Glomerular visceral epithelial cell (primary cell): ENCODE measurements at regions not wholly inside any gene's neighbourhood (a gene's known extent, or its start where the extent isn't known, plus 50 kb on each side); places are given as distances from the start of the nearest gene placed in this dataset.
A peak's percentile ranks its signal among the peaks of the same experiment; 100 is the strongest.

ENCODE experiments used
- DNase-seq: peaks from one replicate; pipeline ENCODE4 v3.0.0-alpha.2; 2016; ENCODE audit errors: extremely low spot score

GRCh38 chr4:185862340-185862739, 50.3 kb upstream of the SORBS2 start:
- no peak for DNase-seq

- DNase-seq, result no peak
Measured at GRCh38 chr4:185863946-185864345, 52.0 kb upstream of the SORBS2 start.

GRCh38 chr4:185865901-185866328, 53.9 kb upstream of the SORBS2 start:
- DNase-seq, result peak; percentile 10

- no peak for DNase-seq
Measured at GRCh38 chr4:185867770-185868169, 55.8 kb upstream of the SORBS2 start.

GRCh38 chr4:185868983-185869382, 57.0 kb upstream of the SORBS2 start:
- no peak for DNase-seq

GRCh38 chr4:185869427-185869826, 57.4 kb upstream of the SORBS2 start:
- no peak for DNase-seq

- DNase-seq, result no peak
Measured at GRCh38 chr4:185870366-185870765, 58.4 kb upstream of the SORBS2 start.

- DNase-seq, result no peak
Measured at GRCh38 chr4:185872747-185873380, 60.9 kb upstream of the SORBS2 start.

- peak; percentile 33 for DNase-seq
Measured at GRCh38 chr4:185874516-185875230, 62.7 kb upstream of the SORBS2 start.

GRCh38 chr4:185875316-185875907, 63.4 kb upstream of the SORBS2 start:
- no peak for DNase-seq

GRCh38 chr4:185878633-185879032, 66.6 kb upstream of the SORBS2 start:
- DNase-seq, result no peak

GRCh38 chr4:185879666-185880312, 67.8 kb upstream of the SORBS2 start:
- DNase-seq, result no peak

GRCh38 chr4:185880571-185880970, 68.6 kb upstream of the SORBS2 start:
- DNase-seq, result no peak

GRCh38 chr4:185881430-185881829, 69.4 kb upstream of the SORBS2 start:
- no peak for DNase-seq

- DNase-seq, result no peak
Measured at GRCh38 chr4:185883591-185883990, 71.6 kb upstream of the SORBS2 start.

GRCh38 chr4:185885075-185885474, 73.1 kb upstream of the SORBS2 start:
- DNase-seq, result no peak

- DNase-seq, result no peak
Measured at GRCh38 chr4:185885604-185886003, 73.6 kb upstream of the SORBS2 start.

- no peak for DNase-seq
Measured at GRCh38 chr4:185886832-185887524, 75.0 kb upstream of the SORBS2 start.

- no peak for DNase-seq
Measured at GRCh38 chr4:185888676-185889075, 76.7 kb upstream of the SORBS2 start.

GRCh38 chr4:185889585-185889984, 77.6 kb upstream of the SORBS2 start:
- DNase-seq, result no peak

- no peak for DNase-seq
Measured at GRCh38 chr4:185890196-185890595, 78.2 kb upstream of the SORBS2 start.

- DNase-seq, result no peak
Measured at GRCh38 chr4:185892165-185892564, 80.2 kb upstream of the SORBS2 start.
